Gastroesophageal sphincter (tissue), 4 donors: ENCODE measurements at regions not wholly inside any gene's neighbourhood (a gene's known extent, or its start where the extent isn't known, plus 50 kb on each side); places are given as distances from the start of the nearest gene placed in this dataset.
"Not testable (repeated sequence)": the region's sequence is repeated elsewhere in the genome, so short reads cannot be mapped to it uniquely, and the experiment has no call there.

Experiments
- ATAC-seq: fragments of 150-250 bp; one replicate; pipeline ENCODE4 v1.9.1; 2016; ENCODE audit warnings: mild to moderate bottlenecking, moderate library complexity
- H3K27ac ChIP-seq, 4 donors: fragments of 200-600 bp; sonication (generic) in 3 of 4; 1 replicate in 3 of 4; 2 replicates in 1 of 4; pipeline ENCODE4 v1.5.1; 2016 to 2019
- H3K27me3 ChIP-seq: fragments of 200-600 bp; sonication (generic); one replicate; pipeline ENCODE4 v1.5.1; 2019
- H3K36me3 ChIP-seq, 2 donors: fragments of 200-600 bp; sonication (generic); one replicate each; pipeline ENCODE4 v1.5.1; 2019; ENCODE audit warnings: control low read depth in 1 of 2
- H3K4me1 ChIP-seq, 3 donors: fragments of 200-600 bp; sonication (generic); 1 replicate in 2 of 3; 2 replicates in 1 of 3; pipeline ENCODE4 v1.5.1; 2016 to 2019; ENCODE audit warnings: control low read depth in 2 of 3
- H3K4me3 ChIP-seq, 2 donors: fragments of 200-600 bp; sonication (generic); one replicate each; pipeline ENCODE4 v1.5.1; 2019; ENCODE audit warnings: mild to moderate bottlenecking in 1 of 2, moderate library complexity in 1 of 2
- H3K9me3 ChIP-seq, 3 donors: fragments of 200-600 bp; sonication (generic); one replicate each; pipeline ENCODE4 v1.5.1; 2017 to 2019; ENCODE audit warnings: control low read depth in 2 of 3
- CTCF ChIP-seq, 4 experiments: fragments of 200-600 bp in 2 of 4; fragments of 450-650 bp in 2 of 4; sonication (generic) in 1 of 4; IDR thresholded peaks; one replicate each; pipeline ENCODE4 v1.5.1; 2017 to 2019; ENCODE audit warnings: antibody characterized with exemption in 4 of 4, mild to moderate bottlenecking in 2 of 4, moderate library complexity in 2 of 4
- POLR2A ChIP-seq, 2 donors: fragments of 450-650 bp; IDR thresholded peaks; one replicate each; pipeline ENCODE4 v1.6.1; 2017; ENCODE audit warnings: antibody characterized with exemption in 2 of 2, mild to moderate bottlenecking in 2 of 2, moderate library complexity in 1 of 2
- POLR2AphosphoS5 ChIP-seq: sonication (generic); formaldehyde crosslinking; IDR thresholded peaks from one replicate; pipeline ENCODE4 v1.6.1; 2017; ENCODE audit warnings: antibody characterized with exemption
- WGBS, 2 donors: methylation state at CpG; one replicate each; pipeline ENCODE4 v1.1.5; 2018; ENCODE audit warnings: low coverage in 1 of 2; 5-methylcytosine and 5-hydroxymethylcytosine counted together

- H3K36me3 ChIP-seq: peaks cover 0 to 34% of the 10 kb centered on the region in 2 donors
- peak overlapping the region in 3 of 4 donors; percentile 91 to 95 (median 92) for H3K27ac ChIP-seq
- ATAC-seq, H3K4me3 ChIP-seq, H3K9me3 ChIP-seq, H3K27me3 ChIP-seq: not testable (repeated sequence)
- WGBS, 2 donors: 72 to 100% methylated on average over 1 to 3 of the region's 5 CpGs
- H3K4me1 ChIP-seq: peaks cover 0 to 36% (median 2%) of the 10 kb centered on the region in 3 donors
Observed at GRCh38 chr3:75432466-75432865, 231.7 kb upstream of the FRG2C start.

GRCh38 chr3:75432885-75433284, 231.2 kb upstream of the FRG2C start:
- H3K36me3 ChIP-seq: peaks cover 0 to 30% of the 10 kb centered on the region in 2 donors
- not testable (repeated sequence) for H3K9me3 ChIP-seq, H3K4me3 ChIP-seq, H3K27me3 ChIP-seq, ATAC-seq
- TF ChIP-seq POLR2AphosphoS5: peak; percentile 61
- WGBS, 2 donors: 0 to 40% methylated on average over 1 to 4 of the region's 8 CpGs
- peaks cover 0 to 36% (median 2%) of the 10 kb centered on the region in 3 donors for H3K4me1 ChIP-seq
- H3K27ac ChIP-seq: peak overlapping the region in 3 of 4 donors; percentile 91 to 95 (median 92)

GRCh38 chr3:75433295-75433694, 230.8 kb upstream of the FRG2C start:
- H3K4me3 ChIP-seq, H3K9me3 ChIP-seq, ATAC-seq, H3K27me3 ChIP-seq: not testable (repeated sequence)
- 56 to 94% methylated on average over 1 to 3 of the region's 3 CpGs for WGBS, 2 donors
- Histone ChIP-seq H3K4me1 (peaks cover 0 to 36% (median 2%) of the 10 kb centered on the region in 3 donors), H3K36me3 (peaks cover 0 to 26% of the 10 kb centered on the region in 2 donors), H3K27ac (peak overlapping the region in 3 of 4 donors; percentile 91 to 95 (median 92))

GRCh38 chr3:75434276-75434912, 229.7 kb upstream of the FRG2C start:
- peaks cover 0 to 26% of the 10 kb centered on the region in 2 donors for H3K36me3 ChIP-seq
- peak overlapping the region; percentile 88 to 92 for H3K4me3 ChIP-seq
- not testable (repeated sequence) for ATAC-seq, H3K9me3 ChIP-seq, H3K27me3 ChIP-seq
- 4 to 25% methylated on average over 2 to 12 of the region's 32 CpGs for WGBS, 2 donors
- H3K4me1 ChIP-seq: peaks cover 0 to 31% (median 2%) of the 10 kb centered on the region in 3 donors
- peak overlapping the region; percentile 76 to 95 (median 92) for H3K27ac ChIP-seq

GRCh38 chr3:75434913-75435793, 229.0 kb upstream of the FRG2C start:
- H3K4me3 ChIP-seq: peak overlapping the region; percentile 88 to 92
- H3K4me1 ChIP-seq: peaks cover 0 to 27% (median 2%) of the 10 kb centered on the region in 3 donors
- H3K36me3 ChIP-seq: peaks cover 0 to 23% of the 10 kb centered on the region in 2 donors
- TF ChIP-seq CTCF (IDR thresholded peaks at IDR 0.05): peak in 1 of 4 experiments; percentile 20
- TF ChIP-seq POLR2A (IDR thresholded peaks at IDR 0.05): peak in 1 of 2 donors; percentile 29
- TF ChIP-seq POLR2AphosphoS5: peak; percentile 57
- ATAC-seq: peak; percentile 100
- WGBS, 2 donors: no CpG with 5 or more reads among the region's 73 CpGs
- H3K27me3 ChIP-seq, H3K9me3 ChIP-seq: not testable (repeated sequence)
- H3K27ac ChIP-seq: peak overlapping the region; percentile 76 to 95 (median 92)

- H3K27me3 ChIP-seq, ATAC-seq, H3K9me3 ChIP-seq: not testable (repeated sequence)
- H3K36me3 ChIP-seq: peaks cover 0 to 15% of the 10 kb centered on the region in 2 donors
- H3K4me1 ChIP-seq: peaks cover 0 to 27% (median 2%) of the 10 kb centered on the region in 3 donors
- H3K27ac ChIP-seq: peak overlapping the region; percentile 70 to 95 (median 92)
- peak in 1 of 2 donors; percentile 18 for TF ChIP-seq POLR2A (IDR thresholded peaks at IDR 0.05)
- H3K4me3 ChIP-seq: peak overlapping the region; percentile 88 to 92
- 0% methylated on average over 5 of the region's 38 CpGs; no CpG with 5 or more reads in 1 of the 2 donors for WGBS, 2 donors
Observed at GRCh38 chr3:75435794-75436400, 228.2 kb upstream of the FRG2C start.

GRCh38 chr3:75440986-75441385, 223.1 kb upstream of the FRG2C start:
- H3K27ac ChIP-seq, H3K4me1 ChIP-seq, H3K4me3 ChIP-seq, ATAC-seq, H3K27me3 ChIP-seq, H3K9me3 ChIP-seq: not testable (repeated sequence)
- WGBS, 2 donors: 87 to 90% methylated on average over 6 to 7 of the region's 7 CpGs
- peaks cover 0 to 16% of the 10 kb centered on the region in 2 donors for H3K36me3 ChIP-seq

- not testable (repeated sequence) for H3K9me3 ChIP-seq, H3K4me3 ChIP-seq, ATAC-seq, H3K4me1 ChIP-seq, H3K27ac ChIP-seq, H3K27me3 ChIP-seq
- H3K36me3 ChIP-seq: peaks cover 0 to 25% of the 10 kb centered on the region in 2 donors
- WGBS, 2 donors: no CpG with 5 or more reads among the region's 19 CpGs
Observed at GRCh38 chr3:75444634-75445033, 219.5 kb upstream of the FRG2C start.

- not testable (repeated sequence) for H3K4me1 ChIP-seq, H3K27ac ChIP-seq, ATAC-seq, H3K9me3 ChIP-seq, H3K4me3 ChIP-seq, H3K27me3 ChIP-seq
- peaks cover 0 to 25% of the 10 kb centered on the region in 2 donors for H3K36me3 ChIP-seq
- 73 to 97% methylated on average over 2 to 4 of the region's 6 CpGs for WGBS, 2 donors
Observed at GRCh38 chr3:75445234-75445633, 218.9 kb upstream of the FRG2C start.

GRCh38 chr3:75446948-75447347, 217.2 kb upstream of the FRG2C start:
- H3K9me3 ChIP-seq, H3K27me3 ChIP-seq, ATAC-seq, H3K4me1 ChIP-seq, H3K4me3 ChIP-seq, H3K27ac ChIP-seq: not testable (repeated sequence)
- H3K36me3 ChIP-seq: peaks cover 0 to 25% of the 10 kb centered on the region in 2 donors
- WGBS, 2 donors: 89% methylated on average over 4 of the region's 11 CpGs; no CpG with 5 or more reads in 1 of the 2 donors

GRCh38 chr3:75453328-75453727, 210.8 kb upstream of the FRG2C start:
- not testable (repeated sequence) for H3K27me3 ChIP-seq, H3K4me3 ChIP-seq, H3K9me3 ChIP-seq, H3K4me1 ChIP-seq, H3K27ac ChIP-seq, ATAC-seq, H3K36me3 ChIP-seq
- 0 to 20% methylated on average over 1 to 3 of the region's 11 CpGs for WGBS, 2 donors
